Skeletal muscle cell (primary cell): ENCODE measurements at regions not wholly inside any gene's neighbourhood (a gene's known extent, or its start where the extent isn't known, plus 50 kb on each side); places are given as distances from the start of the nearest gene placed in this dataset.

Experiments used
- DNase-seq: peaks from one replicate; pipeline ENCODE4 v3.0.0-alpha.2; 2010; ENCODE audit warnings: low read depth
- H3K4me3 ChIP-seq: 2 replicates; pipeline ENCODE4 v1.5.1; 2011; ENCODE audit warnings: low read depth, mild to moderate bottlenecking, control low read depth, low read length, moderate library complexity

- no peak for DNase-seq
- H3K4me3 ChIP-seq = no peak overlapping the region
Observed at GRCh38 chr2:180677200-180677599, 303.2 kb upstream of the UBE2E3 start.

GRCh38 chr2:180676520-180677025, 303.8 kb upstream of the UBE2E3 start:
- DNase-seq = no peak

GRCh38 chr2:180675170-180675569, 305.2 kb upstream of the UBE2E3 start:
- no peak for DNase-seq
- H3K4me3 ChIP-seq = no peak overlapping the region

More at GRCh38 chr2:180676520-180677025, 303.8 kb upstream of the UBE2E3 start:
- H3K4me3 ChIP-seq = no peak overlapping the region

- H3K4me3 ChIP-seq = no peak overlapping the region
Observed at GRCh38 chr2:180672377-180672776, 308.0 kb upstream of the UBE2E3 start.

GRCh38 chr2:180670302-180671003, 310.0 kb upstream of the UBE2E3 start:
- no peak overlapping the region for H3K4me3 ChIP-seq
- no peak for DNase-seq

More at GRCh38 chr2:180672377-180672776, 308.0 kb upstream of the UBE2E3 start:
- DNase-seq = no peak

- H3K4me3 ChIP-seq = no peak overlapping the region
- no peak for DNase-seq
Observed at GRCh38 chr2:180669016-180669415, 311.4 kb upstream of the UBE2E3 start.

GRCh38 chr2:180664507-180664906, 315.9 kb upstream of the UBE2E3 start:
- DNase-seq = no peak
- no peak overlapping the region for H3K4me3 ChIP-seq

GRCh38 chr2:180662941-180663471, 317.4 kb upstream of the UBE2E3 start:
- H3K4me3 ChIP-seq = no peak overlapping the region
- DNase-seq = no peak

GRCh38 chr2:180662521-180662920, 317.9 kb upstream of the UBE2E3 start:
- no peak overlapping the region for H3K4me3 ChIP-seq
- DNase-seq = no peak

GRCh38 chr2:180661686-180662030, 318.7 kb upstream of the UBE2E3 start:
- H3K4me3 ChIP-seq = no peak overlapping the region
- DNase-seq = no peak

GRCh38 chr2:180660881-180661685, 319.3 kb upstream of the UBE2E3 start:
- no peak for DNase-seq
- H3K4me3 ChIP-seq = no peak overlapping the region

GRCh38 chr2:180660207-180660606, 320.2 kb upstream of the UBE2E3 start:
- no peak overlapping the region for H3K4me3 ChIP-seq
- no peak for DNase-seq

GRCh38 chr2:180657054-180657453, 323.4 kb upstream of the UBE2E3 start:
- DNase-seq = no peak

GRCh38 chr2:180656455-180656847, 324.0 kb upstream of the UBE2E3 start:
- no peak for DNase-seq

More at GRCh38 chr2:180657054-180657453, 323.4 kb upstream of the UBE2E3 start:
- H3K4me3 ChIP-seq = no peak overlapping the region

GRCh38 chr2:180655842-180656454, 324.5 kb upstream of the UBE2E3 start:
- H3K4me3 ChIP-seq = no peak overlapping the region
- no peak for DNase-seq

More at GRCh38 chr2:180656455-180656847, 324.0 kb upstream of the UBE2E3 start:
- no peak overlapping the region for H3K4me3 ChIP-seq

GRCh38 chr2:180655393-180655792, 325.0 kb upstream of the UBE2E3 start:
- DNase-seq = no peak
- H3K4me3 ChIP-seq = no peak overlapping the region

GRCh38 chr2:180653481-180653880, 326.9 kb upstream of the UBE2E3 start:
- no peak for DNase-seq
- H3K4me3 ChIP-seq = no peak overlapping the region

- DNase-seq = no peak
- no peak overlapping the region for H3K4me3 ChIP-seq
Observed at GRCh38 chr2:180652794-180653193, 327.6 kb upstream of the UBE2E3 start.

- DNase-seq = no peak
- no peak overlapping the region for H3K4me3 ChIP-seq
Observed at GRCh38 chr2:180651596-180651995, 328.8 kb upstream of the UBE2E3 start.

- no peak overlapping the region for H3K4me3 ChIP-seq
- no peak for DNase-seq
Observed at GRCh38 chr2:180647621-180648020, 332.8 kb upstream of the UBE2E3 start.
